ENCODE measurements at regions not wholly inside any gene's neighbourhood (a gene's known extent, or its start where the extent isn't known, plus 50 kb on each side); places are given as distances from the start of the nearest gene placed in this dataset.

DNA sequence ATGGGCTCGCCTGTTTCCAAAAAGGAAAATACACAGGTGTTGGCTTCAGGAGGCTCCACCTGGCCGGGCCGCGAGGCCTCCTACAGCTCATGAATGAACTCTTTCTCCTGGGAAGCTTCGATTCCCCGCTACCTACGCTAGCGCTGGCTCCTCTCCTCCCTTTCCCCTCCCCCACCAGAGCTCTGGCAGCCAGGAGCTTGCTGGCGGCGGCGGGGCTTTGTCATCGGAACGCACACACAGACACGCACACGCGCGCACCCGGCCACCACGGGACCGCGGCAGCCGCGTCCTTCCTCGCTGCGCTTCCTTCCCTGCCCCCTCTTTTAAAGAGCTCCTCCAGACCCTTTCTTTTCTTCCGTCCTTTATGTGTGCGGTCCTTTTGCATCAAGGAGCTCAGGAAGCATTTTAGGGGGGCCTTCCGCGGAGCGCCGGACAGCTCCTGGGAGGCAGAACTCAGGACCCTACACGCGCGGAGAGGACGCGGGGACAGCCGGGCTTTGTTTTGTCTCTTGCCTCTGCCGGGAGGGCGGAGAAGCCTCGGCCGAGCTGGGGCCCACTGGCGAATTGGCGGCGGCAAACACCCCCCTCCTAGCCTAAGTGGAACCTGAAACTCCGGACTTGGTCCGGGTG is 70.2 kb upstream of the BCOR start:
- DNase-seq (ENCODE audit: low read depth in 2 of 2): no peak

DNA sequence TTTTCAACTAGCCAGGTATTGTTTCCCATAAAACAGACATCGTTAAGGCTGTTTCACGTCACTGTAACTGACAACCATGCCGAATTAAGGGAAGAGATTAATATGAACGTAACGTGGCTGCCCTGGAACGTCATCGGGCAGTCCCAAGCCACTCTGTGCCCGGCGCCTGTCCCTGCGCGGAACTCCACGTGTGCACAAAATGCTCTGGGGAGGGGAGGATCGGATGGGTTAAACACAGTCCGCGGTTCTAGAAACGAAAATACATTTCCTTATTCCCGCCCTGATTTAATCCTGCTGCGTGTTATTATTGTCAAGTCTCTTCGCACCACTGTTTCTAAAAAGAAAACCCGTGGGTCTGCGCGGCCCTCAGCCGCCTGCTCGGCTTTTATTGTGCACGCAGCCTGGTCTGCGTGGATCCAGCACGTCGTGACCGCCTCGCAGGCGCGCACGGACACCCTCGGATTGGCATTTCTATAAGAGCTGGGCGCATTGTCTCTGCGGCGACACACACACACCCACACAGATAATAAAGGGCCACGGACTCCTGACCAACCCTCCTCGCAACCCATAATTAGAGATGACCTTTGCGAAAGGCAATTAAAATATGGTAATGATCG is 69.6 kb upstream of the BCOR start:
- no peak for DNase-seq (ENCODE audit: low read depth in 2 of 2)

DNA sequence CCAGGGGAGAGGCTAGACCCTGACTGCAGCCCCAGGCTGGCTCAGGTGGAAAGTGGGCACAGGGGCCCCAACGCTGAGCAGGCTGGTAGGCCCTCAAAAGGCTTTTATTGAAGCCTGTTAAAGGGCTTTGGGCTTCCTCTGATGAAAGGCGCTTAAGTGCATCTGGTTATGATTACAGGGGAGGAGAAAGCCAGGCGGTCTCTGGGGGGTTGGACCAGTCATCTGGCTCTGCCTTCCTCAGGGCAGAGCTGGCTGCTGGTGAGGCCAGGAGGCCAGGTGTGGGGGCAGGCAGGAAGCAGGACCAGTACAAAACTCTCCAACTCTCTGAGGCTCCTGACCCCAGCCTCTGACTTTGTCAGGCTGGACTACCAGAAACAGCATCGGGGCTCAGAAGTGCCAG is 68.8 kb upstream of the BCOR start:
- no peak for DNase-seq (ENCODE audit: low read depth in 2 of 2)

DNA sequence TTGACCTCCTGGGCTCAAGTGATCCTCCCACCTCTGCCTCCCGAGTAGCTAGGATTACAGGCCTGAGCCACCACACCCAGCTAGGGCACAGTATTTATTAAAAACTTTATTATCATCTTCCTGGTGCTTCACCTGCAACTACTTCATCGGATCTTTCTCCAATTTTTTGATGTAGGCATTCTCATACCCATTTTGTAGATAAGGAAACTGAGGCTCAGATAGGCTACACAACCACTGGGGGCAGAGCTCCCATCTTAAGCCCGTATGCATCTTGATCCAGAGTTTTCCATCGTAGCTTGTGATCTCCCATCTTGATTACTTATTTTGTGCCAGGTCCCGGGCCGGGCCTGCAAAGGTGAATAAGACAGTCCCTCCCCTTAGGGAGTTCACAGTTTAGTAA is 68.1 kb upstream of the BCOR start:
- no peak for DNase-seq (ENCODE audit: low read depth in 2 of 2)

DNA sequence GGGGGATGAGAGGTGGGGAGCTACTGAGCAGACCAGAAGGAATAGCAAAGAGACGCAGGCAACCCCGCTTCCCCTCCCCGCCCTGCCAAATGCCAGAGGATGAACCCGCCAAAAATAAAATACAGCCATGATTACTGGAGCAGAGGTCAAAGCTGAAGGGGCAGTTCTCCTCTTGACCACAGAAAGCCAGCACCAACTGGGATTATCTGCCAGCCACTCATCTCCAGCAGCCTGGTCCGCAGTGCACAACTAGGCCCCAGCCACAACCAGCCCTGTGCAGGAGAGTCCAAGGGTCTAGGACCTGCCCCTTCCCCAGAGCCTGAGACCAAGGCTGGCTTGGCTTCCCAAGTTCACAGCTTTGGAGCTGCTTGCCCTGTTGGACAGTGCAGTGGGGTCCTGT is 67.4 kb upstream of the BCOR start:
- no peak for DNase-seq (ENCODE audit: low read depth in 2 of 2)

DNA sequence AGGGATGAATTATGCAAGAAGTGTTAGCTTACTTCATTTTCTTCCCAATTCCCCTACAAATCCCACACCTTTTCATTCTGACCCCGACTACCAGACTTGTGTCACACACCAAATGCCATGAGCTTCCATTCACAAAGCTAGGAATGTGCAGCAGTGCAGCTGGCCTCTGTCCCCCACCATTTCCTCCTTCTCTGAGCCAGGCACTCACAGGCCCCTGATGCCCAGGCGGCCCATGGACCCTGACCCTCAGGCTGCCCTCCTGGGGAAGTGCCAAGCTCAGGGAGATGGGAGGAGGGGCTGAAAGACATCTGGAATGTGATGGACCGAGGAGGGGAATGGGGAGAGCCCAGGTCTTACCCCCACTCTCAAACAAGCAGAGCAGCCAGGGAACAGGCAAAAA is 67.0 kb upstream of the BCOR start:
- no peak for DNase-seq (ENCODE audit: low read depth in 2 of 2)

DNA sequence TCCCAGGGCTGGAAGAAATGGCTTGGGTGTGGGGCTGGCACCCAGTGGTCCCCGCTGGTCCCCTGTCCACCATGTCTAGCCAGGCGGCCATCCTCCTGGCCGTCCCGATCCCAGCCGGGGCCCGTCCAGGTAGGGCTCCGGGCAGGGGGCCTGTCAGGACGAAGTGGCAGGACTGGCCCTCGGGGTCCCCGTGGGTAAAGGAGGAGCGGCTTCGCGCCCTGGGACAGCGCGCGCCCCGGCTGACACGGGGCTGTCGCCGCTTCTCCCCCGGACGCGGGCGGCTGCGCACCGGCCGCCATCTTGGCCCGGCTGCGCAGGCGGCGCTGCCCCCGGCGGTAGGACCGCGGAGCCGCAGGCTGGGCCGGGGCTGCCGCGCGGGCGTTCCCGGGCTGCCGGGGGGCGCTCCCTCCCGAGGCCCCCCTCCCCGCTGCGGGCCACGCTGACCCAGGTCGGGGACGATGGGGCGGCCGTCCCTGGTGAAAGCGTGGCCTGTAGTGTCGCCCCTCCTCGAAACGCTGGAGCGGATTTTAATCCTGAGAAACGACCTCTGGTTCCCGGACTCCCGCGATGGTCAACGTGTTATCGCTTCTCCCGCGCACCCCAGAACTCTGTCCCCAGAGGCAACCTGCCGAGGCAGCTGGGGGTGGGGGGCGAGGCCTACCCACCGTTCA is 60.4 kb upstream of the BCOR start:
- no peak for DNase-seq (ENCODE audit: low read depth in 2 of 2)

DNA sequence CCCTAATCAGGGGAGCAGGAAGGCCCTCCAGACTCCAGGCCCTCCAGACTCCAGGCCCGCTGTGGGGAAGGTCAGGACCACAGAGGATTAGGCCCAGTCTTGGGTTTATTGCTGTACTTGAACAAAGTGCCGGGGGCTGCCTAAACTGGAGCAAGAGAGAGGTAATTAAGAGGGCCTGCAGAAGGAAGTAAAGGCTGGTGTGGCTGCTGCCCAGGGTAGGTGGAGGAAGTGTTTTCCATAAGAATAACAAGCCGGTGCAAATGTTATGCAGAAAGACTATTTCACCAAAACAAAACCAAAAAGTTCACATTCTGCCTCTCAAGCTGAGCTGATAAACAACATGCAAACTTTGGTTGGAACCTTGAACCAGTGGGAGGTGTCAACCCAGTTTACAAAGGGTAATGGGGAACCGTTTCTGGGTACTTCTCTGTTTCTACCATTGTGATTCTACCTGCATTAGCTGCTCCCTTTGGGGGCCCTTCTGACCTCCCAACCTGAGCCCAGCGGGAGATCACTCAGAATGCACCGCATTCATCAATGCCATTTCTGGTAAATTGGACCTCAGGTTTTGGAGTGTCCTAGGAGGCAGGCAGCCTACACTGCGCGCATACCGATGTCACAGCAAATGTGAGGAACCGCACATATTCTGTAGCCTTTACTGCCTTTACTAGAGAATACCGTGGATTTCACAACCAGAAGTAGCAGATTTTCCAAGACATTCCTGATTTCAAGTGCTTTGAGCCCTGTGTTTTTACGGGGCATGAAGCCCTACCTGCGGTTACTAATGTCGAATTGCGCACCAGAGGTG is 59.7 kb upstream of the BCOR start:
- no peak for DNase-seq (ENCODE audit: low read depth in 2 of 2)

DNA sequence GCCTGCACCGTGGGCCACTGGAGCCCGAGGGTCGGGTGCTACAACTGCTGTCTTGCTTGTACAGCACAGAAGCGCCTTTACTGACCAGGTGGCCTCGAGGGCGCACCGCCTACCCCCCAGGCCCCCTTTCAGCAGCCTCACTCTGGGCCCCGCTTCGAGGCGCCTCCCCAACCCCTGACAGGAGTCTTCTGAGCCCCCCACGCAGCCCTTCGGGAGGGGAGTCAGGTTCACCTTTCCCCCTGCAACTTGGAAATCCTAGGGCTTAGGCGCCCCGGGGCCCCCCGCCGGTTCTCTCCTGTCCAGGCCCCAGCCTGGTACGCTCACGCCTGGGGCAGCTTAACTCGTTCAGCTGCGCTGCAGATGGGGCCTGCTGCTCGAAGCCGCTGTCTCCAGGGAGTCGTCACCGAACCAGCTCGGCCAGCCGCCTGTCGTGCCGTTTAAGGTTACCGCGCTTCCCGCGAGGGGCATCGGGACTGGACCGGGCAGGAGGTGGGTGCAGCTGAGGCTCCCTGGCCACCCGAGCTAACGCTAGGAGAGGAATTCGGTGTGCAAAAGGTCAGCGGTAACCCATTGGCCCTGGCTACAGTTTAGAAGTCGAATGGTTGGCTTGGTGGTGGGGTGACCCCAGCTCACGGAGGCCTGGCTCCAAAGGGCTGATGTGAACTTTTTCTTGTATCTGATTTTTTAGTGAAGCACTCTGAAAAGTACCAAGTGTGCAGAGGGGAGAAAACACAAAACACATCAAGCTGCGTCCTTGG is 58.9 kb upstream of the BCOR start:
- DNase-seq (ENCODE audit: low read depth in 2 of 2): no peak

DNA sequence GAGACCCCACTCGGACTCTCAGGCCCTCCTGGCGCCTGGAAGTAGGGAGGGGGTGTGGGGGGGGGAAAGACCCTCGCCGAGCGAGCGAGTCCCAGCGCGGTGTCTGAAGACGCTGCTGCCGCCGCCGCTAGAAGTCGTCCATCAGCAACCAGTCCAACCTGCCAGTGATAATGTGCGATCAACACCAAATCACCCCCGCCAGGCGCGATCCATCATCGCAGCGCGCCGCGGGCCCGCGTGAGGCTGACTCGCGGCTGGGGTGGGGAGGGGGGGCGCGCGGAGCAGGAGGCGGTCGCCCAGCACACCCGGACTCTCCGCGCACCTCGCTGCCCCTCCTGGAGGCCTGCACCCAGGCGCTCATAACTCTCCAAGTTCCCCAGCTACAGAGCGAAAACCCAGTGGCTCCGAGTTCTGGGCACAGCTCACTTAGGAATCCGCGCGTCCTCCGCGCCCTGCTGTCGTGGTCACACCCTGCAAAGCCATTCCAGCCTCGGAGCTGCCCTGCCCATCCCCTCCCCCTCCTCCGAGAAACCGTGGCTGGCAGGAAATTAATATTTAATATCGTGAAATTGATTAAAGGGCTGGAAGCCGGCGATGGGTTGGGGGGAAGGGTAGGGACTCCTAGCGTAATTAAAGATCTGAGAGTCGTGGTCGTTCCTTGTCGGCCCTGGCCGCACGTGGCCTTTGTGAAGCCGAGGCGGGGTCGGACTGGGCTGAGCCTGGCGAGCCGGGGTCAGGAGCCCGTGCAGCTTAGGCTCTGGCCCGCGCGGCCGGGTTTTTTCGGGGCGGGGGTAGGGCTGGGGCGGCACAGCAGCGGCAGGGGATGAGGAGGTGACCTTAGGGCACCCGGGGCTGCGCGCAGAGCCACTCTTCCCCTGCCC is 58.1 kb upstream of the BCOR start:
- no peak for DNase-seq (ENCODE audit: low read depth in 2 of 2)

DNA sequence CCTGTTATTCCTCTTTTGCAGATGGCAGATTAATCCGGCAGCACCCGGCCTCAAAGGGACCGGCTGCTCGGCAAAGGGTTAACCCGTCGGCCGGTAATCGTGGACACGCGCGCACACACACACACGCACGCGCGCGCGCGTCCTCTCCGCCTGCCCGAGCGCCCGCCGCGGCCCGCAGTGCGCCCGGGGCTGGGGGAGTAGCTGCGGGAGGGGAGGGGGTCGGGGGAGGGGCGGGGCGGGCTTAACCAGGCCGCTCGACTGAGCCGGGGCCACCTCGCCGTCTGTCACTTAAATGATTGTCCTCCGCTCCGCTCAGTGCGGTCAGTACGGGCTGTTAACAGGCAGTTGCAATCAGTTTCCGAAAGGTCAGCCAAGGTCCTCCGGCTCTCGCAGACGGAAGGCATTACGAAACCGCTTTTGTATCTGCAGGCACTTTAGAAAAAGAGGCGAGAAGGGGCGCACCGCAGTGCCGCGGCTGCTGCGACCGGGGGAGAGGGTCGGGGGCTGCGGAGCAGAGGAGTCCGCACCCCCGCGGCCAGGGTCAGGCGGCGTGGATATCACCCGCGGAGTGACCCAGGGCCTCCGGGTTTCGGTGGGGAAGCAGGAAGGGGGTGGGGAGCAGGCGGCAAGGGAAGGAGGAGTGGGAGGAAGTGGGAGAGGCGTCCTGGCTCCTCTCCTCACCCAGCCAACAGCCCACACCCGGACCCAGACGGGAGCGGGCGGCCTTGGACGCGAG is 57.3 kb upstream of the BCOR start:
- DNase-seq (ENCODE audit: low read depth in 2 of 2): no peak

DNA sequence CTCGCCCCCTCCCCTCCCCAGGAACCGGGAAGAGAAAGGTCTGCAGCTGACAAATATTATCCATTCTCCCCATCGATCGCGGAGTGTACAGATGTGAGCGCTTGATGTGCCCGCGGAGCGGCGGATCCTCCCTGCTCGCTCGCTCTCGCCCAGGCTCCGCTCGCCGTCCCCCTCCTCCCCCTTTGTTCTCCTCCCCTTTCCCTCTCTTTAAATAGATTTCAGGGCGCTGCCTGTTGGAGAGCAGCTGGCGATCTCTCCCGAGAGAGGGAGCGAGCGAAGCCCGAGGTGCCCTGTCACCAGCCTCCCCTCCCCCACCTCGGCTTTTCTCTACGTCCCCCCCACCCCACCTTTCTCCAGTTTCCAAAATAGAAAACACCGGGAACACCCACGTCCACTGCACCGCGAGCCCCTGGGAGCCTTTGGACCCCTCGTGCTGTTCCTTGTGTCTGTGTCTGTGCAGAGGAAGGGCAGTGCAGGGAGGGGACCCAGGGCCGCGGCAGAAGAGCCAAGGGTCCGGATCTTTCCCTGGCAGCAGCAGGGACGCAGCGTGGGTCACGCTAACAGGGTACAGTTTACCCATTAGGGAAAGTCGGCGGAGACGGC is 56.6 kb upstream of the BCOR start:
- DNase-seq (ENCODE audit: low read depth in 2 of 2): no peak

DNA sequence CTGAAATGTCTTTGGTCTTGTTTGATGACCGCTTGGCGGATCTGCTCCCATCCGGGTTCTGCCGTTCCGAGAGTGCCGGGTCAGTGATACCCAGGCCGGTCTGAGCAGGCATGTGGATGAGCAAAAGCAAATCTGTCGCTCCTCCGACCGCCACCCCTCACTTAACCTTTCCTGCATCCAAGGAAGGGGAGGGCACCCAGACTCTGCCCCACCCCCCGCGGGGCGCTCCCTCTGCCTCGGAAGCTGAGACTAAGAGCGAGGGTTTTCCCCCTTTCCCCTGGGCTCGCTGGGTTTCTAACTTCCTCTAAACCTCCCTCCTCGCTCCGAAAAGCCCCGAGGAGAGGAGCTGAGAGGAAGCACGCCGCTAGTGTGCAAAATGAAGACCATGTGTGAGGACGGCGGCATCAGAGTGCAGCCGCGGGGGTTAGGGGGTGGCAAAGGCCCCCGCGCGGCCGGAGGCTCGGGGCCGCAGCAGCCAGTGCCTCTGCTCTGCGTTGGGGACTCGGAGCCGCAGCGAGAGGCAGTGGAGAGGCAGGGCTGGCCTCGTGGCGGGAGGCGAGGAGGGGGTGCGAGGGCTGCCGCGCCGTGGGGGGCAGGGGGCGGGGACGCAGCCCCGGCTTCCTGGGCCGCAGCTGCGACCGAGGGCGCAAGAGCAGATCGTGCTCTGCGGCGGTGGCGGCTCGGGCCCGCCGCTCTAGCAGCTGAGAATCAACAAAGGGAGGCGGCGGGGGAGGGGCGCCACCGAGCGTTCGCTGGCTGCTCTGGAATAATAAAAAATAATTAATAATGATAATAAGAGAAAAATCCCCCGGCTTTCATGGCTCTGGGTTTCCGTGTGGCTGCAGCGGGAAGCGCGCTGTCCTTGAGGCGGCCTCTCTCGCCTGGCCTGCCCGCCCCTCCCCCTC is 55.8 kb upstream of the BCOR start:
- no peak for DNase-seq (ENCODE audit: low read depth in 2 of 2)

DNA sequence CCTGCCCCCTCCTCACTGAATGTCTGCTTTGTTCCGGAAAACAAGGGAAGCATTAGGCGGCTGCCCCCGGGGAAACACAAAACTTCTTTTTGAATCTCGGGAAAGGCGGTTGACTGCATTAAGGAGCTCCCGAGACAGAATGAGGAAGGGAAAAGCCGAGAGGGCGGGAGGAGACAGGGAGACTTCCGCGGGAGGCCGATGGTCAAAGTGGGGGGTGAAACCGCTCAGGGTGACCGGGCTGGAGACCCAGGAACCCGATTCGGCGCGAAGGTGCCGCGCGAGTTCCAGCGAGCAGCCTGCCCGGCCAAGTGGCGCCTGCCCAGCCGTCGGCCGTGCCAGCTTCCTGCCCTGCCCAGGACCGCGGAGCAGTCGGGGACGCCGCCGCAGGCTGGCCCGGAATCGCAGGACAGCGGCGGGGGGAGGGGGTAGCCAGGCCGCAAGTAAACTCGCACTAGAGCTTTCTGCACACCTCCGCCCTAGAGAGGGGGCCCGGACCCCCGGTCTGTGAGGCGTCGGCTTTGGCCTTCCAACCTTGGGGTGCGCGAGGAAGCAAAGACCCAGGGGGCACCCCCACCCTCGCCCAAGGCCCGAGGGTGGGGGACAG is 55.1 kb upstream of the BCOR start:
- no peak for DNase-seq (ENCODE audit: low read depth in 2 of 2)

DNA sequence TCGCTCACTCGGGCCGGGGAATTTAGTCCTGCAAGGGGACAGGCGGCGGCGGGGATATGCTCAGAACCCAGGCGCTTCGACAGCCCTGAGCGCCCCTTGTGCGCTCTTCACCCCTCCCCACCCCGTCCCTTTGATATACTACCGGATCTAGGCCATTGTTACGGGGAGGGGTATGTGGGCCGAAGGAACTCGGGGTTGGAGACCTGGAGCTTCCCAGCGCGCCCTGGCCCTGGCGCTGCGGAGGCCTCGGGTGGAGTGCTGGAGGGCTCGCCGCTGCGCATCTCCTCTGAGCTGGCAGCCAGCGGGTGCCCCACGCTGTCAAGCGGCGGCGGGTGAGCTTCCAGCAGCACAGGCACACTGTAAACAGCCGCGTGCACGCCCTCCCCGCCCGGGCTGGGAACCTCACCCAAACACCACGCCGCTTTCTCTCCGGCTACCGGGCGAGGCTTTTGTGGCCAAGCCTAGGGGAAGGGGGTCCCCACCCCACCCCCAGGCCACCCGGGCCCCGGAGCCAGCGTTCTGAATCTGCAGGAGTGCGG is 54.5 kb upstream of the BCOR start:
- DNase-seq (ENCODE audit: low read depth in 2 of 2): no peak

DNA sequence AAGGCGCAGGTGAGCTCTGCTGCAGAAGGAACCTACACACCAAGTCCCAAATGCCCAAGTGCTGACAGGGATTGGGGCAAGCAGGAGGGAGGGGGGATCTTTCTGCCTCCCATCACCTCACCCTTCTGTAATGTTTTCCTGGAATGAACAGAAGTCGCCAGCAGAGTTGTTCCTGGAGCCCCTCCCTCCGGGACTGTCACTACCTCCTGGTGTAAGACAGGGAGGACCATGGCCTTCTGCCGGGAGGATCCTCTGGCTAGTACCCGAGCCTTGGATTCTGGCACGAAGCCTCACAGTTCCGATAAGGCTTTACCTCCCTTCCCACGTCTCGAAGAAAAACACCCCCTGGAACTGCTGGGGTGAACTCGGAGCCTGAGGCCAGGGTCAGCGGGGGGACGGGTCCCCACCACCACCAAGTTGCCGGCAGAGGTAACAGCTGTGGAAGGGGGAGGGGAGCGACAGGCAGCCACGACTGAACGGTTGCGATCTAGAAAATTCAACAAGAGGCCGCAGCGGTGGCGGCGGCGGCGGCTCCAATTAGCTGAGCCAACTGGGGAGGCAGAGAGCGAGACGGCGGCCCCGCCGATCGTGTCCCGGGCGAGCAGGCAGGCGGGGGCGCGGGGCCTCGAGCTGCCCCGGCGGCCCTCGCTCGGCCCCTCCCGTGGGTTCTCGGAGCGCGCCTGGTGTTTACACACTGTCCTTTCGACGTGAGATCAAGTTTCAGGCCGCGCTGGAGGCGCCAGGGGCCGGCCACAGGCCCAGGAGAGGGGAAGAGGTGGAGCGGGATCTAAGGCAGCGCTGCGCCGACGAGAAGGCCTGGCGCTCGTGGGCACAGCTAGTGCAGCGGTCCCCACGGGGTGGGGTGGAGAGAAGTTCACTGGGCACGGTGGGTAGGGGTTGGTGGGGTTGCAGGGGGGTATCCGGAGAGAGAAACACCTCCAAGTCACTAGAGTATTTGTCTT is 53.7 kb upstream of the BCOR start:
- DNase-seq (ENCODE audit: low read depth in 2 of 2): no peak

DNA sequence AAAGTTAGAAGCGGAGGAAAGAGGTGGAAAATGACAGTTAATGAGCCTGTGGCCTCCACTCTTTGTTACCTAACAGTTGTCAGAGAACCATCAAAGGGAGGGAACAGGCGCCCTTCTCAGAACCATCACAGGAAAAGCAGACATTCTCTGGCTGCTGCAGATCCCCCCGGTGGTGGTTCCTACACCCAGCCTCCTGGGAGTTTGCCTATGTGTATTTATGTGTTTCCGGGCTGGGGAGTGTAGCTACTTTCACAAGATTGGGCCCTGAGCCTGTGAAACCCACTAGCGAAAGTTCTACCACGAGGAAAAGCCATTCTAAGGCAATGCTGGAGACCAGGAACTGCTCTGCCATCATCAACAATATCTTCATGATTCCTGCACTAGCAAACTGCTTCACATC is 52.7 kb upstream of the BCOR start:
- no peak for DNase-seq (ENCODE audit: low read depth in 2 of 2)

All from fibroblast of skin of left biceps (primary cell).